ENCODE measurements at regions not wholly inside any gene's neighbourhood (a gene's known extent, or its start where the extent isn't known, plus 50 kb on each side); places are given as distances from the start of the nearest gene placed in this dataset.

GRCh38 chr6:147142684-147143245 is 61.5 kb upstream of the STXBP5 start:
- no peaks in the 10 kb centered on the region for H3K27me3 ChIP-seq (ENCODE audit: insufficient read depth, low read depth)
- H3K36me3 ChIP-seq (ENCODE audit: insufficient read depth): no peaks in the 10 kb centered on the region
- H3K27ac ChIP-seq: no peak overlapping the region
- H3K79me2 ChIP-seq (ENCODE audit: insufficient read depth, low read depth): no peaks in the 10 kb centered on the region
- H2AFZ ChIP-seq (ENCODE audit: low read depth): no peak overlapping the region
- H3K9ac ChIP-seq: no peak overlapping the region
- no peaks in the 10 kb centered on the region for H4K20me1 ChIP-seq (ENCODE audit: insufficient read depth)
- TF ChIP-seq, protein P1, sequence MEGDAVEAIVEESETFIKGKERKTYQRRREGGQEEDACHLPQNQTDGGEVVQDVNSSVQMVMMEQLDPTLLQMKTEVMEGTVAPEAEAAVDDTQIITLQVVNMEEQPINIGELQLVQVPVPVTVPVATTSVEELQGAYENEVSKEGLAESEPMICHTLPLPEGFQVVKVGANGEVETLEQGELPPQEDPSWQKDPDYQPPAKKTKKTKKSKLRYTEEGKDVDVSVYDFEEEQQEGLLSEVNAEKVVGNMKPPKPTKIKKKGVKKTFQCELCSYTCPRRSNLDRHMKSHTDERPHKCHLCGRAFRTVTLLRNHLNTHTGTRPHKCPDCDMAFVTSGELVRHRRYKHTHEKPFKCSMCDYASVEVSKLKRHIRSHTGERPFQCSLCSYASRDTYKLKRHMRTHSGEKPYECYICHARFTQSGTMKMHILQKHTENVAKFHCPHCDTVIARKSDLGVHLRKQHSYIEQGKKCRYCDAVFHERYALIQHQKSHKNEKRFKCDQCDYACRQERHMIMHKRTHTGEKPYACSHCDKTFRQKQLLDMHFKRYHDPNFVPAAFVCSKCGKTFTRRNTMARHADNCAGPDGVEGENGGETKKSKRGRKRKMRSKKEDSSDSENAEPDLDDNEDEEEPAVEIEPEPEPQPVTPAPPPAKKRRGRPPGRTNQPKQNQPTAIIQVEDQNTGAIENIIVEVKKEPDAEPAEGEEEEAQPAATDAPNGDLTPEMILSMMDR (conservative IDR thresholded peaks at IDR 0.05; ENCODE audit: low read depth, low read length): no peak
- H3K4me2 ChIP-seq: no peak overlapping the region
- no peak overlapping the region for H3K4me3 ChIP-seq (IDR thresholded peaks at IDR 0.05; ENCODE audit: insufficient read depth, low read depth, low read length)
- H3K4me1 ChIP-seq (ENCODE audit: low read depth, poor library complexity, severe bottlenecking): no peaks in the 10 kb centered on the region

GRCh38 chr6:147149092-147149491 is 55.1 kb upstream of the STXBP5 start:
- no peak overlapping the region for H3K9ac ChIP-seq
- H3K79me2 ChIP-seq (ENCODE audit: insufficient read depth, low read depth): no peaks in the 10 kb centered on the region
- TF ChIP-seq, protein P1 (conservative IDR thresholded peaks at IDR 0.05; ENCODE audit: low read depth, low read length): no peak
- no peak overlapping the region for H2AFZ ChIP-seq (ENCODE audit: low read depth)
- H3K36me3 ChIP-seq (ENCODE audit: insufficient read depth): no peaks in the 10 kb centered on the region
- H3K27me3 ChIP-seq (ENCODE audit: insufficient read depth, low read depth): no peaks in the 10 kb centered on the region
- H4K20me1 ChIP-seq (ENCODE audit: insufficient read depth): no peaks in the 10 kb centered on the region
- no peak overlapping the region for H3K27ac ChIP-seq
- no peak overlapping the region for H3K4me3 ChIP-seq (IDR thresholded peaks at IDR 0.05; ENCODE audit: insufficient read depth, low read depth, low read length)
- no peak overlapping the region for H3K4me2 ChIP-seq
- H3K4me1 ChIP-seq (ENCODE audit: low read depth, poor library complexity, severe bottlenecking): no peaks in the 10 kb centered on the region

- no peaks in the 10 kb centered on the region for H4K20me1 ChIP-seq (ENCODE audit: insufficient read depth)
- no peaks in the 10 kb centered on the region for H3K4me1 ChIP-seq (ENCODE audit: low read depth, poor library complexity, severe bottlenecking)
- no peak overlapping the region for H2AFZ ChIP-seq (ENCODE audit: low read depth)
- no peak overlapping the region for H3K4me2 ChIP-seq
- TF ChIP-seq, protein P1 (conservative IDR thresholded peaks at IDR 0.05; ENCODE audit: low read depth, low read length): no peak
- H3K27ac ChIP-seq: no peak overlapping the region
- H3K4me3 ChIP-seq (IDR thresholded peaks at IDR 0.05; ENCODE audit: insufficient read depth, low read depth, low read length): no peak overlapping the region
- H3K9ac ChIP-seq: no peak overlapping the region
- no peaks in the 10 kb centered on the region for H3K79me2 ChIP-seq (ENCODE audit: insufficient read depth, low read depth)
- H3K36me3 ChIP-seq (ENCODE audit: insufficient read depth): no peaks in the 10 kb centered on the region
- no peaks in the 10 kb centered on the region for H3K27me3 ChIP-seq (ENCODE audit: insufficient read depth, low read depth)
Observed at GRCh38 chr6:147149826-147150225, 54.4 kb upstream of the STXBP5 start.

GRCh38 chr6:147150293-147150692 is 53.9 kb upstream of the STXBP5 start:
- TF ChIP-seq, protein P1 (conservative IDR thresholded peaks at IDR 0.05; ENCODE audit: low read depth, low read length): no peak
- H3K4me3 ChIP-seq (IDR thresholded peaks at IDR 0.05; ENCODE audit: insufficient read depth, low read depth, low read length): no peak overlapping the region
- H3K4me2 ChIP-seq: no peak overlapping the region
- no peak overlapping the region for H3K9ac ChIP-seq
- no peaks in the 10 kb centered on the region for H3K4me1 ChIP-seq (ENCODE audit: low read depth, poor library complexity, severe bottlenecking)
- H3K27ac ChIP-seq: no peak overlapping the region
- H4K20me1 ChIP-seq (ENCODE audit: insufficient read depth): no peaks in the 10 kb centered on the region
- H3K27me3 ChIP-seq (ENCODE audit: insufficient read depth, low read depth): no peaks in the 10 kb centered on the region
- H3K36me3 ChIP-seq (ENCODE audit: insufficient read depth): no peaks in the 10 kb centered on the region
- no peak overlapping the region for H2AFZ ChIP-seq (ENCODE audit: low read depth)
- no peaks in the 10 kb centered on the region for H3K79me2 ChIP-seq (ENCODE audit: insufficient read depth, low read depth)

Measured in KMS-11 (cell line).